ENCODE measurements at regions not wholly inside any gene's neighbourhood (a gene's known extent, or its start where the extent isn't known, plus 50 kb on each side); places are given as distances from the start of the nearest gene placed in this dataset.

GRCh38 chr13:74301258-74301935, 167.2 kb upstream of the KLF12 start:
- TF ChIP-seq POLR2A (IDR thresholded peaks at IDR 0.05; ENCODE audit: low read length) (no peak), GATA1 (IDR thresholded peaks at IDR 0.05; ENCODE audit: low read depth, low read length) (no peak)

Data from erythroblast (primary cell).